Chondrocyte (in vitro differentiated cells): ENCODE measurements at regions not wholly inside any gene's neighbourhood (a gene's known extent, or its start where the extent isn't known, plus 50 kb on each side); places are given as distances from the start of the nearest gene placed in this dataset.

ENCODE experiments used
- DNase-seq: peaks from one replicate; pipeline ENCODE4 v3.0.0; 2021; ENCODE audit warnings: mixed read lengths, low spot score
- H3K27ac Mint-ChIP-seq: one replicate; pipeline ENCODE4 v1.8.0; 2021; ENCODE audit warnings: mild to moderate bottlenecking, moderate library complexity, mixed read lengths; ENCODE audit not compliant: unreplicated experiment
- H3K27me3 Mint-ChIP-seq: 2 replicates; pipeline ENCODE4 v1.8.0; 2021; ENCODE audit warnings: low read depth, mixed read lengths
- H3K36me3 Mint-ChIP-seq: 2 replicates; pipeline ENCODE4 v1.8.0; 2021; ENCODE audit warnings: low read depth, mixed read lengths
- H3K4me1 Mint-ChIP-seq: 2 replicates; pipeline ENCODE4 v1.8.0; 2021; ENCODE audit warnings: low read depth, mild to moderate bottlenecking, mixed read lengths
- H3K4me3 Mint-ChIP-seq: one replicate; pipeline ENCODE4 v1.8.0; 2021; ENCODE audit warnings: mild to moderate bottlenecking, moderate library complexity, mixed read lengths; ENCODE audit not compliant: unreplicated experiment
- H3K9me3 Mint-ChIP-seq: 2 replicates; pipeline ENCODE4 v1.8.0; 2021; ENCODE audit warnings: low read depth, mixed read lengths
- CTCF ChIP-seq: fragments of 200-600 bp; sonication (generic); IDR thresholded peaks from 2 replicates; pipeline ENCODE4 v1.5.0; 2021; ENCODE audit warnings: antibody characterized with exemption, mild to moderate bottlenecking, moderate library complexity

DNA sequence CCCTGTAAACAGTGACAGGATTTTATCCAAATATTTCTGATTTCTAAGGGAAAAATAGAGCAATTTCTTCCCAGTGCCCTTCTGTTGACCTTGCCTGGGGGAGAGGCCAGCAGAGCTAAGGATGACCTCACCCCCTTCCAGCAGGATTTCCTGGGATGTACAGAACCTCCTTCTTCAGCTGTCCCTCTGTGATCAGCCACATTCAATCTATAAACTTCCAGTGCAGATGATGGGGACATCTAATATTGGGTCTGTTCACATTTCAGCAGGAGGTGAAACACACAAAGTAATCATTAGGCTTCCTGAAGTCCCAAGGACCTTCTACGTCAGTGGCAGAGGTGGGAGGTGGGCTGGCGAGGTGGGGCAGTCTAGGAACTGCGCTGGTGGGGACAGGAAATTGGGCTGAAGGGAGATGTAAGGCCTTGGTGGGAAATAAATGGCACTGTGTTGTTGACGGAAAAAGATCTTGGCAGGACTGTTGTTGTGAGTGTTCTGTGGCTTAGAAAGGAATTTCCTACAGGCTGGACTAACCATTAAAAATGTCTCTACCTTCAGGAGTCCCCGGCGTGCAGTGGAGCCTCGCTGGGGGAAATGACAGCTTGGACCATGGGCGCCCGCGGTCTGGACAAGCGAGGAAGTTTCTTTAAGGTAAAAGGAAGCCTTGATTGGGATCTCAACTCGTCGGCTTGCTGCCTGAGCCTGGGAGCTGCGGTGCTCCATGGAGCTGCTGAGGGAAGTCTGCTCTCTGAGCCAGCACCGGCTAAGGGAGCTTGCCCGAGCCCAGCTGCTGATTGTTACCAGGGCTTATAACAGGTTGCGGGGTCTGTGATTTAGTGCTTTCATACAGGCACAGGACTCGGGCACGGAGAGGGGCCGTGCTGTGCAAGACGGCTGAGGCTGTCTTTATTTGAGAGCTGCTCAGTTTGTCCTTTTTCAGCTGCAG, 127.9 kb upstream of the NAA20 start:
- no peak for DNase-seq
- H3K36me3 Mint-ChIP-seq, result peaks cover 6% of the 10 kb centered on the region
- H3K9me3 Mint-ChIP-seq, result peaks cover 2% of the 10 kb centered on the region
- peaks cover 62% of the 10 kb centered on the region for H3K4me1 Mint-ChIP-seq
- TF ChIP-seq CTCF, result no peak
- peak overlapping the region; percentile 69 for H3K4me3 Mint-ChIP-seq
- H3K27me3 Mint-ChIP-seq, result no peaks in the 10 kb centered on the region
- peak overlapping the region; percentile 95 for H3K27ac Mint-ChIP-seq

DNA sequence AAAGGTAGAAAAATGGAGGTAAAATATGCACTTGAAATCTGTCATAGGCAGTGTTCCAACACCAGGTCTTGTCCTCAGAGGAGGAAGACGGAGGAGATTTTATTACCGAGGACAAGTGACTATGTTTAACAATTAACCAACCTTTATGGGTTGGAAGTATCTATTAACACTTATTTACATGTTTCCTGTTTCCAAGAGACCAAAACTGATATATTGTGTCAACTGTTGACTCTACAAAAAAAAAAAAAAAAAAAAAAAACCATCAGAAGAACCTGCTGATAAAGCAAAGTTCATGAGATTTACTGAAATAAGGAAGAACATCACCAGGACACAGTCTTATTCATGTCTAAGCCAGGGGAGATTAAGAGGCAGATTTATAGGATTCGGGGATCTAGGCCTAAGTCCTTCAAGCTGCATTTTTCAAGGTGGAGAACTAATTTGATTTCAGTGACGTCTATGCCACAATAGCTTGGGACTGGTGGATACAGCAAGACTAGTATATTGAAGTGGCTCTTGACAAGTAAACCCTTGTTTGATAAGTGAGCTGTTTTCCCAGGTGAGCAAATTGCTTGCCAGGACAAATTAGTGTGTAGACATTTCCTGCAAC, 126.6 kb upstream of the NAA20 start:
- Mint-ChIP-seq H3K27me3 (no peaks in the 10 kb centered on the region), H3K9me3 (peaks cover 2% of the 10 kb centered on the region), H3K4me1 (peaks cover 50% of the 10 kb centered on the region), H3K27ac (peak overlapping the region; percentile 95), H3K36me3 (peaks cover 11% of the 10 kb centered on the region), H3K4me3 (peak overlapping the region; percentile 69)
- no peak for TF ChIP-seq CTCF
- no peak for DNase-seq

DNA sequence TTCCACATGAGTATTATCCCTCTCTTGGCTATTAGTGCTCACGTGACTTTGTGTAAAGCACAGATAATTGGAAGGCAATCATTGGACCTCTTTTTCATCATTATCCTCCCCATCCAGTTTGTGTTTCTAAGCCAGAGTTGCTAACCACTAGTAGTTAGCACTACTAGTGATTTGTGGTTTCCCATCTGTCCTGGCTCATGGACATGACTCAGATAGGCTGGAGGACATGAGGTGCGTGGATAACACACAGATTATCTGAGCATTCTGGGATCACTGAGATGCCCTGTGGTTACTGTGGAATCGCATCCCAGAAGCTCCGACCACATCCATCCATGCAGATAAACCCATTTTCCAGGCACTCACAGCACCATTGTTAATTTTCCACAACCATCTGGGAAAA, 123.8 kb upstream of the NAA20 start:
- Mint-ChIP-seq H3K27ac (no peak overlapping the region), H3K27me3 (no peaks in the 10 kb centered on the region), H3K9me3 (peaks cover 6% of the 10 kb centered on the region), H3K4me3 (no peak overlapping the region), H3K36me3 (peaks cover 13% of the 10 kb centered on the region), H3K4me1 (peaks cover 33% of the 10 kb centered on the region)
- no peak for TF ChIP-seq CTCF
- DNase-seq, result no peak

GRCh38 chr20:19895761-19896160, 121.4 kb upstream of the NAA20 start:
- TF ChIP-seq CTCF, result no peak
- Mint-ChIP-seq H3K27me3 (no peaks in the 10 kb centered on the region), H3K4me3 (no peak overlapping the region), H3K27ac (no peak overlapping the region), H3K9me3 (peaks cover 17% of the 10 kb centered on the region), H3K4me1 (peaks cover 9% of the 10 kb centered on the region), H3K36me3 (peaks cover 22% of the 10 kb centered on the region)
- no peak for DNase-seq

- Mint-ChIP-seq H3K27me3 (no peaks in the 10 kb centered on the region), H3K36me3 (peaks cover 21% of the 10 kb centered on the region), H3K4me3 (no peak overlapping the region)
Measured at GRCh38 chr20:19897891-19898290, 119.3 kb upstream of the NAA20 start.

More at GRCh38 chr20:19897891-19898290, 119.3 kb upstream of the NAA20 start:
- no peak overlapping the region for H3K27ac Mint-ChIP-seq
- H3K4me1 Mint-ChIP-seq, result peaks cover 11% of the 10 kb centered on the region
- peaks cover 17% of the 10 kb centered on the region for H3K9me3 Mint-ChIP-seq
- DNase-seq, result no peak
- no peak for TF ChIP-seq CTCF
